Stimulated activated CD4-positive, alpha-beta T cell treated with anti-CD3 and anti-CD28 coated beads, Interleukin-1b, Interleukin-23, amount 100 ng/mL, for 24 hours (primary cell): ENCODE measurements at regions not wholly inside any gene's neighbourhood (a gene's known extent, or its start where the extent isn't known, plus 50 kb on each side); places are given as distances from the start of the nearest gene placed in this dataset.

Source experiments
- DNase-seq, 4 experiments: peaks; one replicate each; pipeline ENCODE4 v3.0.0-alpha.2; 2020; ENCODE audit warnings: low read depth in 4 of 4, low spot score in 1 of 4

DNA sequence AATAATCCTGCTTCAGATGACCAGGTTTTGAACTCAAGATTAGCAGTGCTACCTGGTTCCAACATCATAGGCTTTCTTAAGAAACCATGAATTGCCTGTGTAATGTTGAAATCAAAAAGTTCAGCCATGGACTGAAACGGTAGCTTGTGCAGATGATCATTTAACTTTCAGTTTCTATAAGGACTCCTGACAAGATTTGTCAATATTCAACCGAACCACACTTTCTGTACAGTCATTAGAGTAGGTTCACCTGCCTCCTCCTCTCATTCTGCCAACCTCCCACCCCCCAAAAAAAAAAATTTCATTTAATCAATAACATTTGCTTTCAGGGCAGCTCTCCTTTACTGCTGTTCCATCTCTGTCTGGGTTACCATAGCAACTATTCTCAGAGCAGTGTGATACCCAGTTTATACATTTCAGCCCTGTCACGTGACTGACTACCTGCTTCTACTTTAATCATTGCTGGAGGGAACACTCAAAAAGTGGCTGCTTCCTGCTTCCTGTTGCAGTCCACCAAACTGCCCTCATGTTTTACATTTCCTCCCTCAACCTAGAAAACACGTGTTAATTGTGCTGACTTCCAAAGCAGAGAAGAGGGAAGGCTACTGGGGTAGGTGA is 275.5 kb downstream of the SS18 start:
- no peak for DNase-seq

DNA sequence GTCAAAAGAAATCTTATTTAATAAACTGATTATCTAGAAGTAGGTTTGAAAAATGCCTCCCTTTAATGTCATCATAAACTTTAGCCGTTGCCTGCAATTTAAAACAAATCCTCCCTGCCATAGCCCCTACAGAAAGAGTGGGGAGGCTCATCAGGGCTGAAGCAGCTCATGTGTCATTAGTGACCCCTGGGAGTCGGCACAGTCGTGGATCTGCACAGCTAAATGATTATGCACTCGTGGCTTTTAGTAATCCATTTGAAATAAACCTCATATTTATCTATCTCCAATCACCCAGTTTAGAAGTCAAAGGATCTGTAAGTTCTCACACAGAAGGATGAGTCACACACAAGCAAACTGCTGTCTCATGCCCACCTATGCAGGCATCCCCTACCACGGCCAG is 277.3 kb downstream of the SS18 start:
- DNase-seq = no peak

DNA sequence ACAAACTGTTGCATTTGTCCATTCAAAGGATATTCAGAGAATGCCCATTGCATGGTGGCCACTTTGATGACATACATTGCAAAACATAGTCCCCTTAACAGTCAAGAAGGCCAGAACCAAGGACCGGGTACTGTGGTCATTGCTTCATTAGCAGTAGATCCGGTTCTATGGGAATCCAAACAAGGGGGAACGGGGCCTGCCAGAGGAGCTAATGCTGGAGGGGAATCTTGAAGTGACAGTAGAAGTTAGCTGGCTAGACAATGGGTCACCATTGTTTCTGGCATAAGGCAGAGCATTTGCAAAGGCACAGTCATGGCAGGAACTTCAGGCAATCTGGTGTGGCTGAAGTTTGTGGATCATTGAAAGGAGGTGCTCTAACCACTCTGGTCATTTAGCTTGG is 279.7 kb downstream of the SS18 start:
- DNase-seq = no peak

DNA sequence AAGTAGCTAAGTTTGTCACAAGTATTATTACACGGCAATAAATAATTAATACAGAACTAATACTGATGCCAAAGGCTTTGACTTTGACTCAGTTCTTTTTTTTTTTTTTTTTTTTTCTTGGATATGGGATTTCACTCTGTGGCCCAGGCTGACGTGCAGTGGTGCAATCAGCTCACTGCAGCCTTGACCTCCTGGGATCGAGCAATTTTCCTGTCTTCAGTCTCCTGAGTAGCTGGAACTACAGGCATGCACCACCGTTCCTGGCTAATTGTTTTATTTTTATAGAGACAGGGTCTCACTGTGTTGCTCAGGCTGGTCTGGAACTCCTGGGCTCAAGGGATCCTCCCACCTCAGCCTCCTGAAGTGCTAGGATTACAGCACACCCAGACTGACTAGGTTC is 284.5 kb downstream of the SS18 start:
- no peak for DNase-seq

DNA sequence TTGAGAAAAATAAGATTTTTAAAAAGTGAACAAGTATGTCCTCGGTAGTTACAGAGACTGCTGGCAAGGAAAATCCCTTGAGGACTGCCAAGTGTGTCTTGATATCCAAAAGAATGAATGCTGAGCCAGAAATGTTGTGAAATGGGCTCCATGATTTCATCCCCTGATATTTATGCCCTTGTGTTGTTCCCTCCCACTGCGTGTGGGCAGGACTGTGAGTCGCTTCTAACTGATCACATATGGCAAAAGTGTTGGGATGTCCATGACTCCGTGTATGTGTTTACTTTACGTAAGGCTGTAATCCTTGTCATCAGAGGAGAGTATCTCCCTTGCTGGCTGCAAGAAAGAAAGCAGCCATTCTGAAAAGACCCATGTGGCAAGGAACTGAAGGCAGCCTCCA is 285.1 kb downstream of the SS18 start:
- no peak for DNase-seq

DNA sequence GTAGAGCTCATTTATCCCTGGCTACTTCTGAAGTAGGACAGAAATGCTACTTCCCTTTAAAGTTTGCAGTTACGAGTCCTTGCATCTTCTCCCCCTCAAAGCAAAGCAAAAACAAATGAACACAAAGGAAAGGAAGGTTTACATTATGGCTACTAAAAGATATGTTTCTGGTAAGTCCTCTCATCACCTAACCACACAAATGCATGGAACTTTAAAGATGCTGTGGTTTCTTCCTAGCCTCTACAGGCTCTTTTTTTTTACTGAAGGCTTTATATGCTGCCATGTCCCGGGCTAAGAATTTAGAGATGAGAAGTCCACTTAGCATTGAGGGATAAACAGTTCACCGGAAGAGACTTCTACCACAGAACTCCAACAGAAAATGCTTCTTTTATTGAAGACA is 291.2 kb downstream of the SS18 start:
- DNase-seq = no peak

DNA sequence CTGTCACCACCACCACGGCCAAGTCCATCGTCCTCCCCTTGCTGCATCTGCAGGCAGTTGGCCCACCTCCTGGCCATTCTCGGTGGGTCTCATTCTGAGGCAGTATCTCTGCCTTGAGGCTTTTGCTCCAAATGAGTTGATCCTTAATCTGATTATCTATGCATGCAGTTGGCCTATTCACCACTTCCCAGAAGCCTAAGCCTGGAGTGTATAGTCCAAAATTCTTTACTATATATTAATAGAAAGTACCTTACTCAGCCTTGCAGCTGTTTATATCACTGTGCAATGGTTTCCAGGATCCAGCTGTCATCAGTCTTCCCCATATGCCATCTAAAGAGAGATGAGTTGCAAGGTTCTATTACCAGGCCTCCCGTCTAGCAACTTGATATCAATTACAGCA is 292.4 kb downstream of the SS18 start:
- no peak for DNase-seq

DNA sequence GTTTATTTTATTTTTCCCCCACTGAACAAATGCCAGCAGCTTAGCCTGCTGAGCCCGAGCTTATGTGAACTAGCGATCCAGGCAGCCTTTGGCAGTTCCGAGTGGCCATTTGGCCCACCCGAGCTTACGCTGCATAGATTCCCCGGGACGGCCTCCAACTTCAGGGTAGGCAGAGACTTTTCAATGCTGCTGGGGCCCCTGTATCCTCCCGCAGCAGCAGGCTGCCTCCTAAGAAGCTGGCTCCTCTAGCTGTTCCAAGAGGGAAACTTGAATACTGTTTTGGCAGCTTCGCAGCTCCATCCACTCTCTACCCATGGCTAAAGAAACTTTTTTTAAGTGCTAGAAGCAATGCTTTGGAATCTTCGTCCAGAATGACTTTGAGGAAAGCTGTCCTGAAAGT is 295.2 kb downstream of the SS18 start:
- no peak for DNase-seq

DNA sequence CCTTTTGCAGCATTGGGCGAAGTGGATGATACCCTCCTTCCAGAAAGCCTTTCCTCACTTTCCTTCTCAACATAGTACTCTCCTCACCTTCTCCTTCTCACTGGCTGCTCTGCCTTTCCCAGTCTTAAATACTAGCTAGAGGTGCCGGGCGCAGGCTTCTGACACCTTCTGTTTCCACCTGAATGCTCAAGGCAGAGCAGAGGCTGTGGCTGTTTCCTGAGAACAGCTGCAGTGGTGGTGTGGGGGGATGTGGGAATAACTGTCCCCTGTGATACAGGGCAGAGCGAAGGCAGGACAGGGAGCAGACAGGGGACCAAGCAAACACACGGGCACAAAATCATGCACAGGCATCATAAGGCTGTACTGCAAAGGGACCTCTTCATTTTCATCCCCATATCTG is 303.1 kb downstream of the SS18 start:
- no peak for DNase-seq

DNA sequence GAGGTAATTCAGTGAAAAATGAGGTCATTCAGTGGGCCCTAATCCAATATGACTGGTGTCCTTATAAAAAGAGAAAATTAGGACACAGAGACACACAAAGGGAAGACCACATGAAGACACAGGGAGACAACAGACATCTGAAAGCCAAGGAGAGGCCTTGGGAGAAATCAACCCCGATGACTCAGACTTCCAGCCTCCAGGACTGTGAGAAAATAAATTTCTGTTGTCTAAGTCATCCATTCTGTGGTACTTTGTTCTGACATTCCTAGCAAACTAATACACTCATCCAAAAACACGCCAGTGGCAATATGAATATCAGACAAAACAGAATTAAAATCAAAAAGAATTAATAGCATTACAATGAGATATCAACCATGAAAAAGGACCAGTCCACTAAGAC is 303.7 kb downstream of the SS18 start:
- no peak for DNase-seq

DNA sequence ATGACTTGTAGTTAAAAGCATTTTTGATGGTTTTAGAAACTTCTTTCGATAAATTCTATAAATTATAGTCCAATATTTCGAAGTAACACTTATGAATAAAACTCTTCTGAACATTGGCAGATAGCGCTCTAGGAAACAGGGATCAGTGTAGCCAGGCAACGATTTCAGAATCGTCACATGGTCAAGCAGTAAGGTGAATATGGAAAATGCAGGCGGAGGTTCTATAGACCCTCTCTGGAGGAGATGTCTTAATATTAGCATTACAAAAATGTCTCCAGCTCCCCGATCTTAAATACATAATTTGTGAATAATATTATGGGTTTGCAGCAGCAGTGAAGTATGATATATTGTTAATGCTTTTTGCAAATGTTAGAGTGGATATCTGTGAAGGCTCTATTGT is 310.3 kb downstream of the SS18 start:
- no peak for DNase-seq

DNA sequence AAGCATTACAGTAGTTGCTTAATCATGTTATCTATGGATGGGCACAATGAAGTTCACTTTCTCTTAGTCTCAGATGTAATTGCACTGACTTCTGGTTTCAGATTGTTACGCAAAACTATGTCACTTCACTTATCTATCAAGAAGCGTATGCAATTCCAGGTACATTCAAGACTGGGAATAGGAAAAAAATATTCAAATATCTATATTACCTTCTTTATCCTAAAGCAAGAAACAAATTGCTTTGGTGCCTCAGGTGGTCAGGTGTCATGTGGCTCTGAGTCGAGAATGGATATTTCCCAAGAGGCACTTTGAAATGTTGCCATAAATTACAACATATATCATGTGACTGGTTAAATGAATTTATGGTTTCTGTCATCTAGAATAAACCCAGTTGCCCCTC is 318.6 kb downstream of the SS18 start:
- no peak for DNase-seq

DNA sequence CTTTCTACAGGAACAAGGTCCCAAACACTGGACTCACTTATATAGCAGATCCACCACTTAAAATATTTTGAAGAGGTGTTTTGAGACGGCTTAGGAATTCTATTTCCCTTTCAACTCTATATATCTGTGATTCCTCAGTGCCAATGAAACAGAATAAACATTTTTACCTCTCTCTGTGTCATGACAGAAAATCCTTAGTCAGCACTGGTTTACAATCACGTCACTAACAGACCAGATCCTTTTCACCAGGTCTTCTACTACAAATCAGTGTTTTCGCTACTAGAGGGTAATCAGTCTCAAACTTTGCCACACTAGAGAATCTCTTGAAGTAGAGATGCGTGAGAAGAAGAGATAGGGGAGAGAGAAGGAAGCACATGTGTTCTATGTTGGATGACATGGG is 325.6 kb downstream of the SS18 start:
- no peak for DNase-seq

DNA sequence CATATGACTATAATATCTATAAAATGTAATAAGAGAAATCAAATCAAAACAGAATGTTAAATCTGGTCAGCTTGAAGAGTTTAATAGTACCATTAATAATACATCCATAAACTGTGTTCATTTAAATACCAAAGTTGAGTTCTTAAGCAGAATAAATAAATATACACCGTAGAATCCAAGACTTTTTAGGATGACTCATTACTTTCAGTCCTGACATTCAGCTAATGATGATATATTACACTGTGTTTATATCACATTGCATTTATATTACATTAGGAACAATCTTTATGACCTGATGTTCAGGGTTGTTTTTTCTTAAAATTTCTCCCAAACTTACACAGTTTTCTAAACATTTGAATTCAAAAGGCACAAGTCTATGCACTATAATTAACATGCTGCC is 331.3 kb downstream of the SS18 start:
- no peak for DNase-seq

DNA sequence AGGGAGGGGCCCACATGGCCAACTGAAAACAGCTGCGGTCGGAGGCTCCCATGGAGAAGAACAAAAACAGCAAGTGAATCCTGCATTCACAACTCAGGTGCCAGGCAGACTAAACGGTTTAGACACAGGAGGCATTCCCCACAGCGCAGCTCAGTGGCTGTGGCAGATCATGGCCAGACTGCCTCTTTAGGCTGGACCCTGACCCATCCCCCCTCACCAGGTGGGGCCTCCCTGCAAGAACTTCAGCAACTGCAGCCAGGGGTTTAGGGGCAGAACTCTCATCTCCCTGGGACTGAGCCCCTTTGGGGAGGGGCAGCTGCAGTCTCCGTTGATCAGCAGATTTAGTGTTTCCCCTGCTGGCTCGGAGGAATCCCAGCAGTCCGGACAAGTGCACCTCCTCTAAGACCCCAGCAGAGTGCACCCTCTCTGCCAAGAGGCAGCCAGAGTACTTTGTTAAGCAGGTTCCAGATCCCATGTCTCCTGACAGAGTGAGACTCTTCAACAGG is 346.7 kb downstream of the SS18 start:
- no peak for DNase-seq

DNA sequence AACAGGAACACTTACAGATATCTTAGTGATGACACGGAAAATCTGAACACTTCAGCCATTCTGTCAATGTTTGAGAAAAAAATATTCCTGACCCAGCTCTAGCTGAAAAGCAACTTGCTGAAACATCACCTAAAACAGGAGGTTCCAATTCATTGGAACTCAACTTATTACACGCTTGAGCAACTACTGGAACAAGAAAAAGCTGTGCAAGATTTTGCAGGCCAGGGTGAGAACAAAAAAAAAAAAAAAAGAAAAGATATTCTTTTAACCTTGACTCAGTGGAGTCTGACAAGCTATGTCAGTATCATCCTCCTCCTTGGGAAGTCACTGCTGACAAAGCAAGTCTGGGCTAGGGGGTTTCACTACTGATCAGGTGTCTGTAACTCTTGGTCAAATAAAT is 351.0 kb downstream of the SS18 start:
- DNase-seq = no peak

DNA sequence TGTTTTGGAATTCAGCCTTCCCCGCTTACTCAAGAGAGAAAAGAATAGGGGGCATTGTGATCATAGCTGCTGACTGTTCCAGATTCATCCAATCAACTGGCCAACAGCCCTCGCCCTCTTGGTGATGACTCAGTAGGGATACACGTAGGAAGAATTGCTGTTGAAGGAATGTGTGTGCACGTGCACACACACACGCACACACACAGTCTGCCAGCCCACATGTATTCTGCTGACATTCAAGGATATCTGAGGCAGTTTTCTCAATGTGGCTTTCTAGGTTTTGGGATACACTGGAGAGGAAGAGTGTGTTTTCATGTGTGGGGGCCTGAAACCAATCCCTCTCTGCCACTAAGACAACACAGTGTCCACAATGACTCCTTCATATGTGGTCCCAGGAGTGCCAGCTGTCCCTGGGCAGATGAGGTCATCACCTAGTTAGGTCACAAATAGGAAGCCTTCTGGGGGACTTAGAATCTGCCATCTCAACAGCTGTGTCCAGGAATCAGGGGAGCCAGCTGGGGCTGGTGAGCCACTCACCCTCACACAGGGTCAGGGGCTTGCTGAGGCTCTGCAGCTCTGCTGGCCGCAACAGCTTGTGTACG is 352.6 kb downstream of the SS18 start:
- DNase-seq = no peak

DNA sequence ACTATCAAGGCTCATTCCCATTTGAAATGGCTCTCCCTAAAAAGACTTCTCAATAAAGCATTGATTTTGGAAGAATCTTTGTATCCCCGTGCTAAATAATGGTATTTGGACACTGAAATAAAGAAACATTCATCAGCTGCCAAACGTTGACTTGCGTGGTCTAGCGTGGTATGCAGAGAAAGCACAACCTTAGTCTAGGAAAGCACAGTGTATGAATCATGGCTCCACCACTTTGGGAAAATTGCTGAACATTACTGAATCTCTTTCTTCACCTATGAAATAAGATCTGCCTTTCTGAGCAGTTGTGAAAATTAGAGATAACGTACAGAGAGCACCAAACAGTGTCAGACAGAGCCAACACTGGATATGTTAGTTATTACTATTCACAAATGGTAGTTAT is 353.9 kb downstream of the SS18 start:
- DNase-seq = no peak

DNA sequence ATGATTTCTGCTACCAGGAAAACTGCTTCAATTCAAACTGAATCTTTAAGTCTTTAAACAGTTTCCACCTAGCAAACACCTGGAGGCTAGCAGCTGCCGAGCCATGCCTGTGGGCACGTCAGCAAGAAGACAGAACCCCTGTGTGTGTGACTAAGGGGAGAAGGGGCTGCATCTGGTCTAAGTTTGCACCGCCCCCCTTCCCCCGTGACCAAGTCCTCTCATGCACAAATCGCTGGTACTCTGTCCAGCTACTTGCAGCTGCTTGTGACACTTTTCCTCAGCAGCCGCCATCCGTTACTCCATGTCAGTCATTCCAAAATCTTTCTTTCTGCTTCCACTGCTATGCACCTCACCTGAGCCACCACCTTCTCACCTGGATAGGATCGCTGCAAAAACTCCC is 355.0 kb downstream of the SS18 start:
- DNase-seq = no peak

DNA sequence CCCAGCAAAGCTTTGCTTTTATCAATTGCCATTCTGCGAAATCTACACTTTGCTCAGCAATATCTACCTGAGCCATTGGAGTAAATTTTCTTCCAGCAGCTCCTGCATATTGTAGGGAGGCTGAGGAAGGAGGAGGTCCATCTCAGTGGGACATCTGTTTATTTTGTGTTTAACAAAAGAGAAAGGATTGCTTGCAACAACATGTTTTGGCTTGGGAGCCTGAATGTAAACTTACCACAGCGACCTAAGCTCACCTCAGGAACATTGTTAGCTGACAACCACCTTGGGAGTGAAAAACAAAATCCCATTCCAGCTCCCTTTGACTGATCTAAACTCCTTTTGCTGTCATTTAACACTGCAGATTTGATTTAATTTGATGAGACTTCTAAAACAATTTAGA is 356.1 kb downstream of the SS18 start:
- DNase-seq = no peak

DNA sequence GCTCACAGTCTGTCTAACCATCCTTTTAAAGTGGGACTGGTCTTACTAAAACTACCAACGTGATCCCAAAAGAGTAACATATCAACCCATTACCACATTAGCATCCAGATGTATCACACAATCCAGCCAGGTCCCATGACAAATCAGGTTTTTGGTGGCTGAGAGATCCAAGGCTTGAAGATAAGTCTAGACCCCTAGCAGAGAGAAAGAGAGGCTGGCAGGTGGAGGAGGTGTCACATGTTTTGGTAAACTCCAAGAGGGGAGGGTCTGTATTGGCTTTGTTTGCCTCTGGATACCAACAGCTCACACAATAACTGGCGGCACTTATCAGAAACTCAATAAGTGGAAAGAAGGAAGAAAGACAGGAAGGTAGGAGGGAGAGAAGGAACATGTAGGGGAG is 357.6 kb downstream of the SS18 start:
- no peak for DNase-seq

DNA sequence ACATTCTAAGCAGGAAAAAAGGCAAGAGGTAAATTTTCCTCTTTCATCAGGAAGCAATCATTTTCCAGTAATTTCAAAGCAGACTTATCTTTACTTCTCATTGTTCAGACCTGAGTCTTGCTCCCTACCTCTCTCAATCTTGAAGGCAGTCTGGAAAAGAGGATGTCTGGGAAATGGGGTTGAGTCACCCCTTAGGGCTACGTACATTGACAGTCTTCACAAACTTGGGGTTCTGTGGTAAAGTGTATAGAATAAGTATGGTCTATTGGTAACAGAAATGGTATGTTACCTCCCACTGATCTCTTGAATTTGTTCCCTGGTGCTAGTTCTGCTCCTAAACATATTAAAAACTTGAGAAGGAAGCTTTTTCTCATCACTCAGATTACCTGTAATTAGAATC is 361.3 kb downstream of the SS18 start:
- no peak for DNase-seq

DNA sequence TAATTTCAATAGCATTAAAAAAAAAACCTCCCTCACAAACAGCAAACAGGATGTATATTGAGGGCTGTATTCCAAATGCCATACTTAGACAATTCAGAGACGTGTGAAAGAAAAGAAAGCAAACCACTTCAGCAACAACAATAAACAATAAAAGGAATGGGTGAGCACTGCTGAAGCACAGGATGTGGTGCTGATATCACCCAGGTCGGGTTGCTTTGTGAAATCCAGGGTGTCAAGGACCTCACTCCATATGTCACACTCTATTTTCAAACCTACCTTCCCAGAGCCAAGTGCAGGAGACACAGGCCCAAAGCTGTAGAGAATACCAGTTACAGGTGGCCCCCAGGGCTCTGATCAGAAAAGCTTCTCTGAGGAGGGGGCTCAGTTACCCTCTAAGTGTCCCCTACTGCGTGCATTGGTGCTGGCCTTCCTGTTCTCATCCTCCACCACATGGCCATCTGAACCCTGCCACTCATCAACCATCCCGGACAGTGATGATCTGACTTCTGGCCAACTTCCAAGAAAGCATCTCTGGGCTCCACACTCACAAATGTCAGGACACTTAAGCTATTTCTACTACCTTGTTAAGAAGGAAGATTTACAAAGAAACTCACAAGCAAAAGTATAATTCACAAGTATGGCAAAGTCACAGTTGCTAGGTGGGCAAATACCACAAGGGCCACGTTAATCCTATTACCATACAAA is 363.0 kb downstream of the SS18 start:
- no peak for DNase-seq
